Occipital lobe (tissue), 1 donor: ENCODE measurements at regions not wholly inside any gene's neighbourhood (a gene's known extent, or its start where the extent isn't known, plus 50 kb on each side); places are given as distances from the start of the nearest gene placed in this dataset.

Source experiments
- DNase-seq: peaks from one replicate; lab custom pipeline; 2025; lab: John Stamatoyannopoulos, UW

GRCh38 chr18:72368308-72368707, 175.8 kb downstream of the CBLN2 start:
- no peak for DNase-seq

- no peak for DNase-seq
Observed at GRCh38 chr18:72360634-72361033, 183.5 kb downstream of the CBLN2 start.

- no peak for DNase-seq
Observed at GRCh38 chr18:72342933-72343332, 201.2 kb downstream of the CBLN2 start.

GRCh38 chr18:72339976-72340375, 204.2 kb downstream of the CBLN2 start:
- DNase-seq = no peak

GRCh38 chr18:72336786-72337185, 207.4 kb downstream of the CBLN2 start:
- no peak for DNase-seq

GRCh38 chr18:72329533-72329932, 214.6 kb downstream of the CBLN2 start:
- DNase-seq = no peak

- no peak for DNase-seq
Observed at GRCh38 chr18:72325307-72325706, 218.8 kb downstream of the CBLN2 start.

- no peak for DNase-seq
Observed at GRCh38 chr18:72324677-72325076, 219.5 kb downstream of the CBLN2 start.

- no peak for DNase-seq
Observed at GRCh38 chr18:72316497-72316896, 227.6 kb downstream of the CBLN2 start.

GRCh38 chr18:72283148-72283925, 260.8 kb downstream of the CBLN2 start:
- DNase-seq = no peak

- DNase-seq = no peak
Observed at GRCh38 chr18:72273025-72273424, 271.1 kb downstream of the CBLN2 start.

GRCh38 chr18:72261590-72261989, 282.6 kb downstream of the CBLN2 start:
- no peak for DNase-seq

GRCh38 chr18:72246076-72246475, 298.1 kb downstream of the CBLN2 start:
- no peak for DNase-seq

- no peak for DNase-seq
Observed at GRCh38 chr18:72235422-72235821, 308.7 kb downstream of the CBLN2 start.

GRCh38 chr18:72233106-72233505, 311.0 kb downstream of the CBLN2 start:
- DNase-seq = no peak

- DNase-seq = no peak
Observed at GRCh38 chr18:72232644-72233043, 311.5 kb downstream of the CBLN2 start.

GRCh38 chr18:72225958-72226357, 318.2 kb downstream of the CBLN2 start:
- DNase-seq = no peak

- no peak for DNase-seq
Observed at GRCh38 chr18:72223733-72224132, 320.4 kb downstream of the CBLN2 start.

GRCh38 chr18:72208920-72209676, 335.0 kb downstream of the CBLN2 start:
- DNase-seq = no peak

- no peak for DNase-seq
Observed at GRCh38 chr18:72207280-72207679, 336.9 kb downstream of the CBLN2 start.

GRCh38 chr18:72206814-72207213, 337.3 kb downstream of the CBLN2 start:
- no peak for DNase-seq

- no peak for DNase-seq
Observed at GRCh38 chr18:72201032-72201431, 343.1 kb downstream of the CBLN2 start.

GRCh38 chr18:72197591-72197990, 346.6 kb downstream of the CBLN2 start:
- no peak for DNase-seq
